DMS79 (cell line): ENCODE measurements at regions not wholly inside any gene's neighbourhood (a gene's known extent, or its start where the extent isn't known, plus 50 kb on each side); places are given as distances from the start of the nearest gene placed in this dataset.
"Not testable (repeated sequence)": the region's sequence is repeated elsewhere in the genome, so short reads cannot be mapped to it uniquely, and the experiment has no call there.

Source experiments
- DNase-seq: peaks from one replicate; lab custom pipeline; 2025; lab: John Stamatoyannopoulos, UW

DNA sequence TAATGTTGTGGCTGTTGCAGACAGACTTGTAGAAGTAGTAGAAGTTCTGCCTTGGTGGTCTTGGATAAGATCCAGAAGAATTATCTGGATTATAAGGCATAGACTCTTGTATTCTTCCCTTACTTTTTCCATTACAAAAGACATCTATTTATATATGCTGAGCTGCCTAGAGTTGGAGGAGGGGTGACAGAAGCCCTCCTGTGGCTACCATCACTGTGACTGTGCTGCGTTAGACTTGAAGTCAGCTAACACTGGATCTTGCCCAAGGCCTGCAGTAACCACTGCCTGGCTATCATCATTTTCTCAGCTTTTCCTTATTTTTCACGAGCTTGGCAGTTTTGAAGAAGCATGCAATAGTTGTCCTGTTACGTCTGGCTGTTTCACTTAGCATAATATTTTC lies 684.8 kb upstream of the BCHE start:
- DNase-seq = no peak

DNA sequence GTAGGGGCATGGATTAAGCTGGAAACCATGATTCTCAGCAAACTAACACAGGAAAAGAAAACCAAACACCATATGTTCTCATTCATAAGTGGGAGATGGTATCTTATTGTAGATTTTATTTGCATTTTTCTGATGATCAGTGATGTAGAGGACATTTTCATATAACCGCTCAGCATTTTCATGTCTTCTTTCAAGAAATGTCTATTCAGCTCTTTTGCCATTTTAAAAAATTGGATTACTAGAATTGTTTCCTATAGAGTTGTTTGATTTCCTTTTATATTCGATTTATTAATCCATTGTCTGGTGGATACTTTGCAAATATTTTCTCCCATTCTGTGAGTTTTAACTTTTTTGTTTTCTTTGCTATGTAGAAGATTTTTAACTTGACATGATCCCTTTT lies 682.2 kb upstream of the BCHE start:
- DNase-seq = no peak

DNA sequence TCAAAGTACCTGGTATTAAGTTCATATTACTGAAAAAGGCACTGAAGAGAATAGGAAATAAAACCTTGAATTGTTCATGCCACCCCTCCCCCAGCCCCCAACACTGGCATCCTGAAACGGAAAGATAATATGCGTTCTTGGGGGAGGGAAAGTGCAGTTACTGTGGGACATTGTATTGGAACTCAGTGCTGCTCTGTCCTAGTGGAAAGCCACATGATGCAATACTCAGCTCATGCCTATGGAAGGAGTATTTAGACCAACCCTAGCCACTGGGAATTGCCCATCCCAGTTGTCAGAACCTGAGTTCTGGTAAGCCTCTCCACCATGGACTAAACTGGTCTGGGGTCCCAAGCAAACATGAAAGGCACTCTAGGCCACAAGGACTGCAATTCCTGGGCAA lies 680.8 kb upstream of the BCHE start:
- no peak for DNase-seq

DNA sequence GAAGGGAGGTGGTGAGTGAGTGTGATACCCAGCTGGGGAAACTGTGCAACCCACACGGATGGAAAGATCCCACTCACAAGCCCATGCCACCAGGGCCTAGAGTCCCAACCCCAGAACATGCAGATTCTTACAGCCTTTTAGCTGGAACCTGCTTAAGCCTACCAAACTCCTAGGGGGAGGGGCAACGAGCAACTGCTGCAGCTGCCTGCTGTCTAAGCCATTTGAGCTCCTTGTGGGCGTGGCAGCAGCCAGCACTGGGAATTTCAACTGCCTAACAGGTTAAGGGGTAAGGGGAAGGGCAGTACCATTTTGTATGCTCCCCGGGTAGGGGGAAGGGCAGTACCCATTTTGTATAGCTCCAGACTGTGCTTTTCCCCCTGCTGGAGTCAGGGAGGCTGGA lies 673.2 kb upstream of the BCHE start:
- no peak for DNase-seq

DNA sequence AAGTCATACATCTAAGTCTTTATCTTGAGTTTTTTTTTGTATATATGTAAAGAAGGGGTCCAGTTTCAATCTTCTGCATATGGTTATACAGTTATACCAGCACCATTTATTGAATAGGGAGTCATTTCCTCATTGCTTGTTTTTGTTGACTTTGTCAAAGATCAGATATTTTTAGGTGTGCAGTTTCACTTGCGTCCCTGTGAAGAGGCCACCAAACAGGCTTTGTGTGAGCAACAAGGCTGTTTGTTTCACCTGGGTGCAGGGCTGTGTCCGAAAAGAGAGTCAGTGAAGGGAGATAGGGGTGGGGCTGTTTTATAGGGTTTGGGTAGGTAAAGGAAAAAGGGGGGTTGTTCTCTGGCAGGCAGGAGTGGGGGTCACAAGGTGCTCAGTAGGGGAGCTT lies 663.2 kb upstream of the BCHE start:
- not testable (repeated sequence) for DNase-seq

DNA sequence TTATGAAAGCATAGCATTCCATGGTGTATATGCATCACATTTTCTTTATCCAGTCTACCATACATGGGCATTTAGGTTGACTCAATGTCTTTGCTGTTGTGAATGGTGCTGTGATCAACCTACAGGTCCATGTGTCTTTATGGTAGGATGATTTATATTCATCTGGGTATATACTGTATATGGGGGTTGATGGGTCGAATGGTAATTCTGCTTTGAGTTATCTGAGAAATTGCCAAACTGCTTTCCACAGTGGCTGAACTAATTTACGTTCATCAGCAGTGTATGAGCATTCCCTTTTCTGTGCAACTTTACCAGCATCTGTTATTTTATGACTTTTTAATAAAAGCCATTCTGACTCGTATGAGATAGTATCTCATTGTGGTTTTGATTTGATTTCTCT lies 662.4 kb upstream of the BCHE start:
- DNase-seq = no peak

DNA sequence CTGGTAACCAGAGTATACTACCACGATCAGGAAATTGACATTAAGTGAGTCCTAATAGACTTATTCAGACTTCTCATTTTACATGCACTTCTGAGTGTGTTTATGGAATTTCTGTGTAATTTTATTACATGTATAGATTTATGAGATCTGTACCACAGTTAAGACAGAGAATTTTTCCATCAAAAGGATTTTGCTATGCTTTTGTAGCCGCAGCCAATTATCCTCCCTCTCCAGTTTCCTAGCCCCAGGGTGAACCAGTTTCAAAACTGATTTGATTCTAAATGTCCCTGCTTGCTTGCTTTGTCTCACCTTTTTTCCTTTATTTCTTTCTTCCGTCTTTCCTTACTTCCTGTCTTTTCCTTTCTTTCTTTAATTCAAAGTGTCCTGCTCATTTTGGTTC lies 661.2 kb upstream of the BCHE start:
- DNase-seq = no peak

DNA sequence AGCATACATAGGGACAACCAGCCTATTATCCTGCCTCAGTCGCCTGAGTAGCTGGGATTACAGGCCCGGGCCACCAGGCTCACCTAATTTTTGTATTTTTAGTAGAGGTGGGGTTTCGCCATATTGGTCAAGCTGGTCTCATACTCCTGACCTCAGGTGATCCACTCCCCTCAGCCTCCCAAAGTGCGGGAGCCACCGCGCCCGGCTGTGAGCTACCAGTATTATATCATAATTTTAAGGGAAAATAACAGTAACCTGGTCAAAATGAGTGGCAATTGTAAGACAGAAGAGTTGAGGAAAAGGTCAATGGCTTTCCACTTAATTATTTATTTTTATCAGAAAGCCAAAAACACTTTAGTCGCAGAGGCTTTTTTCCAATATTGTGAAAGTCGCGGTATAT lies 652.6 kb upstream of the BCHE start:
- DNase-seq = no peak

DNA sequence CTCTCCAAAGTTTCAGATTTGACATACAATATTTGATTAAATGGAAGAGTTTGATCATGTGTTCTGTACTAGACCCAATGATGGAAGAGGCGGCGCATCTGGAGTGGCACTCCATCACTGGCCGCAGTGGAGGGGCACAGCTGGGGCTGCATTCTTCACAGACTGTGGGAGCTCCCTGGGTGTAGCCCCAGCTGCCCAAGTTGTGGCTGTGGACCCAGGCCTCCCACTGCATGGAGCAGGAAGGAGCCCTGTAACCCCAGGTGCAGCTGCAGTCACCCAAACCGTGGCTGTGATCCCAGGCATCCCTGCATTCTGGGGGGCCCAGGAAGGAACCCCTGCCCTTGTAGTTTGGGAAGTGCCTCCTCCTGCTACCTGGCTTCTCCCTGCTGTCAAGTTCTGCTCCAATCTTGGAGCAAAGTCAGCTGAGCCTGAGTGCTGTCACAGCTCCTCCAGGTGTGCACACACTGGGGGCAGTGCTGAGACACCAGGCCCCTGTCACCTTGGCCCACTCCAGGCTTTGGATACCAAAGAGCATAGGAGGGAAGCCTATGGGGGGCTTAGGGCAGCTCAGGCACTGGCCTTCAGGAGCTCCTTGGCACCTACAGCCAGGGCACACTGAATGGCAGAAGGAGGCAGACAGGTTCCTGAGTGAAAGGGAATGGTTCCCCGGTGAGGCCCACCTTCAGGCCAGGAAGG lies 651.9 kb upstream of the BCHE start:
- DNase-seq = no peak

DNA sequence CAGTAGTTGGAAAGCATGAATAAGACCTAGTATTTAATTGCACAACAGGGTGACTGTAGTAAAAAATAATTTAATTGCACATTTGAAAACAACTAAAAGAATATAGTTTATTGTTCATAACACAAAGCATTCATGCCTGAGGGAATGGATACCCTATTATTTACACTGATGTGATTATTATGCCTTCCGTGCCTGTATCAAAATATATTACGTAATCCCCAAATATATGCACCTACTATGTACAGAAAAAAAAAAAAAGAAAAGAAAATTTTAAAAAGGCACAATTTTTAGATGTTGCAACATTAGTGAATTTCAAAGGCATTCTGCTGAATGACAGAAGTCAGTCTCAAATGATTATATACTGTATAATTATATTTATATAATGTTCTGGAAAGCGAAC lies 647.2 kb upstream of the BCHE start:
- no peak for DNase-seq

DNA sequence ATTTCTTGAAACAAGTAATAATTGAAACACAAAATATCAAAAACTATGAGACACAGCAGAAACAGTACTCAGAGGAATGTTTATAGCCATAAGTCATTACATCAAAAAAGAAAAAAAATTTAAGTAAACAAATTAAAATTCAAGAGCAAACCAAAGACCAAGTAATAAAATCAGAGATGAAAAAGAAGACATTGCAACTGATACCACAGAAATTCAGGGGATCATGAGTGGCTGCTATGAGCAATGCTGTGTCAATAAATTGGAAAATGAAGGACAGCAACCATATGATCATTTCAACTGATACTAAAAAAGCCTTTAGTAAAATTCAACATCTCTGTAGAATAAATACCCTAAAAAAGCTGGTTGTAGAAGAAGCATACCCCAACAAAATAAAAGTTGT lies 644.1 kb upstream of the BCHE start:
- no peak for DNase-seq

DNA sequence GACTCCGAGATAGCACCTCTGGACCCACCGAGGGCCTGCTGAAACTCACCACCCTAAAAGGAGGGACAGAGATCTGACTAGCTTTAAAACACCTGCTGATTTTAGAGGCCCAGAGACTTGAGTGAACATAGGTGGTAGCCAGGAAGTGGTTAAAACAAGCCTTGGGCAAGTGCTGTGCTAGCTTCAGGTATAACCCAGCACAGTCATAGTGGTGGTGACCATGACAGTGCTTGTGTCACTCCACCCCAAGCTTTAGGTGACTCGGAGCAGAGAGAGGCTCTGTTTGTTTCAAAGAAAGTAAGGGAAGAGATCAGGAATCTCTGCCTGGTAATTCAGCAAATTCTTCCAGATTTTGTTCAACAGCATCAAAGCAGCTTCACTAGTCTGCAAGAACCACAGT lies 641.1 kb upstream of the BCHE start:
- no peak for DNase-seq

DNA sequence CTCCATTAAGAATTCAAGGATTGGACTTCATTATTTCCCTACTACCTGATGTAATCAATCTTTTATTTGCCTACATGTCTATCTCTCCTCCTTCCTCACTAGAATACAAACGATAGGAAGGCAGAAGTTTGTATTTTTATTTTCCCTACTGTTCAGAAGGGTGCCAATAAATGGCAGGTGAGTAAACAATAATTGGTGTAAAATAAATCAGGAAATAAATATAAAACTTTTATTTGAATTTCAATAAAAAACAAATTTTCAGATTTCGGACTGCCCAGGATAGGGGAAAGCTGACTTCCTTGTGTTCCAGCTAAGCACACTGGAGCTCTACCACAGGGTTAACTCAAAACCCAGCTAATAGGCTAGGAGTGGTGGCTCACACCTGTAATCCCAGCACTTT lies 636.3 kb upstream of the BCHE start:
- DNase-seq = no peak

DNA sequence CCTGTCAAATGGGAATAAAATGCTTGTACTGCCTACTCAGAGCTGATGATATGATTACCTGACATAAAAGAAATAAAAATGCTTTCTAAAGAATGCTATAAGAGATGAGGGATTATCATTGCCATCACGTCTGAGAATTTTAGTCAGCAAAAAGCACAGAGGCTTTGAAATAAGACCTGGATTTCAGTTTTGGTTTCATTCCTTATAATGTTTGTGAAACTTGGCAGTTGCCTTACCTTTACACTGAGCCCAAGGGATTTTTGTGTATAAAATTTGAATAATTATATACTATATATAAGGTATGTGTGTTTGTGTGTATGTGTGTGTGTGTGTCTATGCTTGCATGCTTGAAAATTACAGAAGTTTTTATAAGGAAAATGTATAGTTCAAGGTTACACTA lies 634.8 kb upstream of the BCHE start:
- no peak for DNase-seq

DNA sequence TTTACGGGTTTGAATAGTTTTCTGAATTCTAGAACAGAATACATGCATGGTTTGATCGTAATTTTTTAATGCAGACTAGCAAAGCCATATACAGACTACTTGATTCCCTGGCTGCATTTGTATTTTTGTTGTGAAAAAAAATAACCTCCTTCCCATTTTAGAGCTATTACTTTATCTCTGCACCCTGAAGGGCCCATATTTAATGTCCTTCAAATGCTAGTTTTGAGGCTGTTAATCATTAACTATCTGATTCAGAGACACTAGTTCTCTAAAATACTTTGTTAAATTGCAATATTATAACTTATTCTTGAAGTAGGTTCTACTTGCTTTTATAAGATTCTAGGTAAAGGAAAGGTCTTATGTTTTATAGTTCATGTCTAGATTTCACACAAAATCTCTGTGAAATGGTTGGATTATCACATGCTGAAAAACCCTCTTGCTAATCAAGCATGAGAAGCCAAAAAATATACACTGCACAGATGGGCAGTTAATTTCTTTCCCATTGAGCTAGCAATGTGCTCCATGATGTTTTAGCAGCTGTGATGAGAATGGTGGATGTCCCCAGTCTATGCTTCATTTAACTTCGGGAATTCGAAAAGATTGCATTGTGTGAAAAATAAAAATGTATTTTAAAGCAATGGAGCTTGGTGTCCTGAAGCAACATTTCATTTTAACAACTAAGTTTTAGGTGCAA lies 634.0 kb upstream of the BCHE start:
- no peak for DNase-seq

DNA sequence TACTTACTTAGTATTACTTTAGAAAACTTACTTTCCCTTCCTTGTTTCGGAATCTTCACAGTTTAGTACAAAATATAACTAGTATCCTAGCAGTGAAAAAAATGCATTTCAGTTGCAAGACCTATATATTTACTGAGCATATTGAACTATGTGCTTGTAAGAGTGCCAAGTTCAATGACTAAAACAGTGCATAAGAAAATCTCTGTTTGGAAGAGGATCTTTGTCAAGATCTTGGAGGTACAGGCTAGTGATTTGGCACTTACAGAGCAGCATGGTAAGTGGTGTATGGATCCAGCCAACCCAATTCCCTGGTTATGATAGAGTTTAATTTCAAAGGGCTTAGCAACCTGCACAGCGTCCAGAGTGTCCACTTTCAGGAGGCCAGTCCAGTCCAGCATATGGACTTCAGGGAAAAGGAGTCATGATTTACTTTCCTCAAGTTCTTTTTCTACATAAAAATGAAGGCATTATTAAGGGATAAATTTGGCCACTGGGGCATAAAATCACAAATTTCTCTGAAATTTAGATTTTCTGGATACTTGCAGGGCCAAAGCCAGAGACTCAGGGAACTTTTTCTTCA lies 625.8 kb upstream of the BCHE start:
- DNase-seq = no peak

DNA sequence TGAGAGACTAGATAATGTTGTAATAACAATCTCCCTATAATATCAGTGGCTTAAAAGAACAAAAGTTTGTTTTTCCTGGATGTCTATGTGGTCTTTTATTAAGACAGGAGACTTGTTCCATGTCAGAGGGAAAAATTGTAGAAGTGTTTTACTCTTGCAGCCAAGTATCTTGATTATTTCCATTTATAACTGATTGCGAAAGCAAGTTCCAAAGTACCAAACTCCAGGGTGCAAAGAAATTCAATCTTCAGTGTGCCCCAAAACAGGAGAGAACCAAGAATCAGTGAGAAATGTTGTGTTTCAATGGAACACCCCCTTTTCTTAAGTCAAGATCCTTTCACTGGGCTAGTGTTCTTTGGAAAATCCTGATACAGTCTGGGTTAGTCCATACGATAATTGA lies 624.4 kb upstream of the BCHE start:
- no peak for DNase-seq

DNA sequence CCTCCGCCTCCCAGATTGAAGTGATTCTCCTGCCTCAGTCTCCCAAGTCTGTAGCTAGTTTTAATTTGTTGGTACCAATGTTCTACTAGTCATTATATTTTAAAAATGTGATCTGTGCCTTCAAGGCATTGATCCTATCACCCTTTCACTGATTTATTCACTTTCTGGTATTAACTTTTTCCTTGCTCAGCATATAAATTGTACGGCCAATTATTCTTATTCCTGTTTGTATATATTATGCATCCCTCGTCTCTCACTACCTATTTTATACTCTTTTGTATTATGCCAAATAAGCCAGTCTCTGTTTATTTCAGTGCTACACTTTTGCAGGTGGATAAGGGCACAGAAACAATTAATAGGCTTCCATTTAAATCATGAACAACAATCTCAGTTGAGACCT lies 620.2 kb upstream of the BCHE start:
- no peak for DNase-seq

DNA sequence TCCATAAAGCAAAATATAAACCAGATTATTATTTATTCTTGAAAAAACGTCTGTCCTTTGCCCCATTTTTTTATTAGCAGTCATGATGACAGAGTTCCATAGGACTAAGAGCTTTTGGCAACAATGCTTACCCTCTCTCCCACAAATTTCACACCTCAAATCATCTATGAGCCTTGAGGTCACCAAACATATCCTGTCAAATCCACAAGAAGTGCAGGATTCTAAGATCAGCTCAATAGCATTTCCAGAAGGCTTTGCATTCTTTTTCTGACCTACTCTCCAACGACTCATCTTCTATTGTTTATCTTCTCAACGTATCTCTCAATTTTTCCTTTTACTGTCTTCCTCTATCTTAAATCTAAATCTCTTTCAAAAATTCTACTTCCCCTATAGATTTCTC lies 619.1 kb upstream of the BCHE start:
- no peak for DNase-seq

DNA sequence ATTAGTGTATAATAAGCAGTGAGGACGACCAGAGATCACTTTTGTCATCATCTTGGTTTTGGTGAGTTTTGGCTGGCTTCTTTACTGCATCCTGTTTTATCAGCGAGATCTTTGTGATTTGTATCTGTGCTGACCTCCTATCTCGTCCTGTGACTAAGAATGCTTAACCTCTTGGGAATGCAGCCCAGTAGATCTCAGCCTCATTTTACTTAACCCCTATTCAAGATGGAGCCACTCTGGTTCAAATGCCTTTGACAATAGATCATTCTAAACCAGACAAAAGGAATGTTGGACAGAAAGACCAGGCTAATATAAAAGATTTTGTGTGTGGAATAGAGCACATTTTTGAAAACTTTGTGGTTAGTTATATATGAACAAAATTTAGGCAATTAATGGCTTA lies 618.5 kb upstream of the BCHE start:
- no peak for DNase-seq

DNA sequence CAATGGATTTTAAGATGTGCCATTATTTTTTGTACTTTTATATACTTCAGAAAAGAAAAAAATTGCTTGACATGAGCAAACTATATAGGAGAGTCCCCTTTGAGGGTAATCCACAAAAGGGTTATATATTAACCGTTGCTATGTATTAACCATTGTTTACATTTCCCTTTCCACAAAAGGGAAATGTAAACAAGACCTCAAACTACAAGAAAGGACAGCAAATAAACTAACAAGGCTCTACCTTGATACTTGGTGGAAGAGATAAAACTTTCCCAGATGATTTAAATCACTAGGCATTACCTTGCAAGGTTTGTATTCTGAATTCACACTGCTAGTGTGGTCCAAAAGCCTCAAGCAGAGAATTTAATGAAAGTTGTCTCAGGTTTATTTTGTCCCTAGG lies 616.3 kb upstream of the BCHE start:
- no peak for DNase-seq

DNA sequence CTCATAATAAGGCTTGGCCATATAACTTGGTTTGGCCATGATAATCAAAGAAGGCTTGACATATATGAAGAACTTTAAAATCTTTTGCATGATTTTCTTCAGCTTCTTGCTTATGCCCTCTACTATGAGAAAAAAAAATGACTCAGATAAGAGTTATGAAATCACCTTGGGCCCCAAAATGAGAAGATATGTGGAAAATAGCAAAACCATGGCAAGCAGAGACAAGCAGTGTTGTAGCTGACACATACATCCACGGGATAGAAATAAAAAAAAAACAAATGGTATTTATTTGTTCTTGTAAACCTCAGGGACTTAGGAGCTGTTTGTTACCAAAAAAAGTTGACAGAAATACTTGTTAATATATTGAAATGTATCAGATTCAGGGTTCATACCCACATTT lies 614.8 kb upstream of the BCHE start:
- DNase-seq = no peak

DNA sequence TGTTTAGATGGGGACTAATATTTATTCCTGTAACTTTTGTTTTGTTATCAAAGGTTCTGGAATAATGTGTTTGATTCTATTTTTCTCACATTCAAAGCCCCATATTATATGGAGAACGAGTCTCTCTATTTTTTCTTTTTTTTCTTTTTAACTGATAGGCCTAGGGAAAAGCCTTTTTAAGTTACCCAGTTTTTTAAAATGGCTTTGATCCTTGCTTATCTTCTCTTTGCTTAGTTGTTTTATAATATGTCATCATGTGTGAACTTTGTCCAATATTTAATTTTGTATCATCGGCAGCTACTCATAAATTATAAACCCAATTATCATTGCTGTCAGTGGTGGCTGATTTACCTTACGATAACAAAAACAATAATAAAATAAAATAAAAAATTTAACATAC lies 610.3 kb upstream of the BCHE start:
- DNase-seq = no peak

DNA sequence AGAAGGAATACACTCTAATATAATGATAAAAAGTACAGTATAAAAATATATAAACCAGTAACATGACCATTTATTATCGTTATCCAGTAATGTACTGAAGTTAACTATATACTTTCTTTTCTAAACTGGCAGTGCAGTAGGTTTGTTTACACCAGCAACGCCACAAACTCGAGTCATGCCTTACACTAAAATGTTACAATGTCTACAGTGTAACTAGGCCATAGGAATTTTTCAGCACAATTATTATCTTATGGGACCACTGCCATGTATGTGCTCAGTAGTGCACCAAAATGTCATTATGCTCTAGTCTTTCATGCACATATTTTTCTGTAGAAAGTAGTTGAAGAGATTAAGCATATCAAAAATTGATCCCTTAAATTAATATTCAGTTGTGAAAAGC lies 609.8 kb upstream of the BCHE start:
- DNase-seq = no peak
